Thoracic aorta (tissue), 2 donors: ENCODE measurements at regions not wholly inside any gene's neighbourhood (a gene's known extent, or its start where the extent isn't known, plus 50 kb on each side); places are given as distances from the start of the nearest gene placed in this dataset.

Experiments
- ATAC-seq: fragments of 150-250 bp; one replicate; pipeline ENCODE4 v1.8.0; 2017; ENCODE audit warnings: low read depth; ENCODE audit not compliant: insufficient number of reproducible peaks, low FRiP score
- DNase-seq: peaks from one replicate; pipeline ENCODE4 v3.0.0-alpha.2; 2020; ENCODE audit warnings: low spot score
- H3K27ac ChIP-seq, 2 donors: fragments of 200-600 bp; sonication (generic); 1 replicate in 1 of 2; 2 replicates in 1 of 2; pipeline ENCODE4 v1.5.1; 2016; ENCODE audit warnings: mild to moderate bottlenecking in 2 of 2, moderate library complexity in 2 of 2
- H3K27me3 ChIP-seq: fragments of 200-600 bp; sonication (generic); replicated peaks from 2 replicates; pipeline ENCODE4 v1.6.0; 2016; ENCODE audit warnings: mild to moderate bottlenecking; ENCODE audit not compliant: insufficient read depth
- H3K36me3 ChIP-seq: fragments of 200-600 bp; sonication (generic); one replicate; pipeline ENCODE4 v1.5.1; 2016
- H3K4me1 ChIP-seq, 2 donors: fragments of 200-600 bp; sonication (generic); 1 replicate in 1 of 2; 2 replicates in 1 of 2; pipeline versions ENCODE4 v1.5.1 to v1.6.0; 2016; ENCODE audit warnings: low read depth in 2 of 2, mild to moderate bottlenecking in 1 of 2; ENCODE audit not compliant: control insufficient read depth in 1 of 2
- H3K4me3 ChIP-seq: fragments of 200-600 bp; sonication (generic); 2 replicates; pipeline ENCODE4 v1.5.1; 2016; ENCODE audit warnings: mild to moderate bottlenecking
- H3K9me3 ChIP-seq: fragments of 200-600 bp; sonication (generic); 2 replicates; pipeline ENCODE4 v1.5.1; 2016
- TF ChIP-seq, protein P1 (sequence below): fragments of 200-600 bp; sonication (generic); IDR thresholded peaks from one replicate; pipeline ENCODE4 v1.5.1; 2019; ENCODE audit warnings: antibody characterized with exemption

- no peak overlapping the region for H3K27ac ChIP-seq
- H3K4me1 ChIP-seq = no peaks in the 10 kb centered on the region
- no peaks in the 10 kb centered on the region for H3K36me3 ChIP-seq
- TF ChIP-seq, protein P1, sequence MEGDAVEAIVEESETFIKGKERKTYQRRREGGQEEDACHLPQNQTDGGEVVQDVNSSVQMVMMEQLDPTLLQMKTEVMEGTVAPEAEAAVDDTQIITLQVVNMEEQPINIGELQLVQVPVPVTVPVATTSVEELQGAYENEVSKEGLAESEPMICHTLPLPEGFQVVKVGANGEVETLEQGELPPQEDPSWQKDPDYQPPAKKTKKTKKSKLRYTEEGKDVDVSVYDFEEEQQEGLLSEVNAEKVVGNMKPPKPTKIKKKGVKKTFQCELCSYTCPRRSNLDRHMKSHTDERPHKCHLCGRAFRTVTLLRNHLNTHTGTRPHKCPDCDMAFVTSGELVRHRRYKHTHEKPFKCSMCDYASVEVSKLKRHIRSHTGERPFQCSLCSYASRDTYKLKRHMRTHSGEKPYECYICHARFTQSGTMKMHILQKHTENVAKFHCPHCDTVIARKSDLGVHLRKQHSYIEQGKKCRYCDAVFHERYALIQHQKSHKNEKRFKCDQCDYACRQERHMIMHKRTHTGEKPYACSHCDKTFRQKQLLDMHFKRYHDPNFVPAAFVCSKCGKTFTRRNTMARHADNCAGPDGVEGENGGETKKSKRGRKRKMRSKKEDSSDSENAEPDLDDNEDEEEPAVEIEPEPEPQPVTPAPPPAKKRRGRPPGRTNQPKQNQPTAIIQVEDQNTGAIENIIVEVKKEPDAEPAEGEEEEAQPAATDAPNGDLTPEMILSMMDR = no peak
- ATAC-seq = no peak
- no peaks in the 10 kb centered on the region for H3K9me3 ChIP-seq
- DNase-seq = no peak
- no peaks in the 10 kb centered on the region for H3K27me3 ChIP-seq
- H3K4me3 ChIP-seq = no peak overlapping the region
These were observed 350.4 kb downstream of the MBD2 start for GRCh38 chr18:53874103-53874502.

DNA sequence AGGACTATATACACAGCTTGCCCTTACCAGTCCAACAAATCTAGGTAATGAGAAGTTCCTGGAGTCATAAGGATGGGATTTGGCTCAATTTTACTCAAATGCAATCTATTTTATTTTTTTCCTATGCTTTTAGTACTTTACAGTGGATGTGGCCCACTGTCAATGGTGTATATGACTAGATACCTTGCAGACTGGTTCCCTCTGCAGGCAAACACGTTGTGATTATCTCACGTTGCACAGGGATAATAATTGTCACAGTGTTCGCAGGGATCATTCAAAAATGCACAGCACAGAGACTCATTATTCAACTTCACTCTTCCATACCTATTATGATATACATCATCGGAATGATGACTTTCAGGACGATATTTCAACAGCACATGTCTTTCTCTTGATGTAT, 359.7 kb downstream of the MBD2 start:
- Histone ChIP-seq H3K9me3 (no peaks in the 10 kb centered on the region), H3K4me1 (no peaks in the 10 kb centered on the region), H3K4me3 (no peak overlapping the region), H3K36me3 (no peaks in the 10 kb centered on the region), H3K27ac (no peak overlapping the region), H3K27me3 (no peaks in the 10 kb centered on the region)
- DNase-seq = no peak
- TF ChIP-seq, protein P1 = no peak
- no peak for ATAC-seq

DNA sequence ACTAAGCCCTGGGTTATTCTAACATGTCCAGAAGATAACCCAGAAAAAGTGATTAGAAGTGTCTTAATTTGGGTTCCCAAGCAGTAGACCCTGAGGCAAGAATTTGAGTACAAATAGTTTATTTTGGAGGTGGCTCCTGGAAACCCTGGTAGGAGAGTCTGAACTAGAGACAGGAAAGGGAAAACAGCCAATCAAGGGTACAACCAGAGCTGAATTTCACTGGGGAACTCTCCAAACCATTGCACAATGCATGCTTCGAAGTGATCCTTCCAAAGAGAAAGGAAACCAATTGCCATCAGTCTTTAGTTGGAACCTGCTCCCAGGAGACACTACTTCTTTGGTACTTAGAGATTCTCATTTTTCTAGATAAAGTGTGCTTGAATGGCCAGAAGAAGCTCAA, 361.5 kb downstream of the MBD2 start:
- Histone ChIP-seq H3K4me1 (no peaks in the 10 kb centered on the region), H3K27me3 (no peaks in the 10 kb centered on the region), H3K36me3 (no peaks in the 10 kb centered on the region), H3K4me3 (no peak overlapping the region), H3K27ac (no peak overlapping the region), H3K9me3 (no peaks in the 10 kb centered on the region)
- TF ChIP-seq, protein P1 = no peak
- ATAC-seq (no peak), DNase-seq (no peak)

DNA sequence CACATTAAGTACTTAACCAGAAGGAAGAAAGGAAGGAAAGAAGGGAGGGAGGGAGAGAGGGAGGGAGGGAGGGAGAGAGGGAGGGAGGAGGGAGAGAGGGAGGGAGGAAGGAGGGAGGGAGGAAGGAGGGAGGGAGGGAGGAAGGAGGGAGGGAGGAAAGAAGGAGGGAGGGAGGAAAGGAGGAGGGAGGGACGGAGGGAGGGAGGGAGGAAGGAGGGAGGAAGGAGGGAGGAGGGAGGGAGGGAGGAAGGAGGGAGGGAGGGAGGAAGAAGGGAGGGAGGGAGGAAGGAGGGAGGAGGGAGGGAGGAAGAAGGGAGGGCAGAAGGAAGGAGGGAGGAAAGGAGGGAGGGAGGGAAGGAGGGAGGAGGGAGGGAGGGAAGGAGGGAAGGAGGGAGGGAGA, 363.3 kb downstream of the MBD2 start:
- Histone ChIP-seq H3K4me3 (no peak overlapping the region), H3K4me1 (no peaks in the 10 kb centered on the region), H3K27me3 (no peaks in the 10 kb centered on the region), H3K36me3 (no peaks in the 10 kb centered on the region), H3K27ac (no peak overlapping the region), H3K9me3 (no peaks in the 10 kb centered on the region)
- no peak for ATAC-seq
- TF ChIP-seq, protein P1 = no peak
- no peak for DNase-seq

DNA sequence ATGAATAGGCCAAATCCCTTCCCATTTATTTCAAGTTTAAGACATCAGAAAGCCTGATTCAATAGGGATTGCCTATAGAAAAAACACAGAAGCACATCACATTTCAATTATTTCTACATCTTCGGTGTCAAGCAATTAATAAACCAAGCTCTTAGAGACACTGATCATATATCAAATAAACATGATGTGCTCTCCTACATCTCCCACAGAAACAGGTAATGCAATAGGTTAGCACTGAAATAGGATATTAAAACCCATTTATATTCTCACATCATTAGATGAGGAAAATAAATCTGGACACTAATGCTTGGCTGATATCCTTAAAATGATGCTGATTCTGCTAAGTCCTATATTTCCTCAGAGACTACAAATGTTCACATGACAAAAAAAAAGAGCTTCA, 364.7 kb downstream of the MBD2 start:
- Histone ChIP-seq H3K4me3 (no peak overlapping the region), H3K9me3 (no peaks in the 10 kb centered on the region), H3K27me3 (no peaks in the 10 kb centered on the region), H3K27ac (no peak overlapping the region), H3K4me1 (no peaks in the 10 kb centered on the region), H3K36me3 (no peaks in the 10 kb centered on the region)
- DNase-seq = no peak
- ATAC-seq = no peak
- TF ChIP-seq, protein P1 = no peak
